ENCODE measurements at regions not wholly inside any gene's neighbourhood (a gene's known extent, or its start where the extent isn't known, plus 50 kb on each side); places are given as distances from the start of the nearest gene placed in this dataset.

DNA sequence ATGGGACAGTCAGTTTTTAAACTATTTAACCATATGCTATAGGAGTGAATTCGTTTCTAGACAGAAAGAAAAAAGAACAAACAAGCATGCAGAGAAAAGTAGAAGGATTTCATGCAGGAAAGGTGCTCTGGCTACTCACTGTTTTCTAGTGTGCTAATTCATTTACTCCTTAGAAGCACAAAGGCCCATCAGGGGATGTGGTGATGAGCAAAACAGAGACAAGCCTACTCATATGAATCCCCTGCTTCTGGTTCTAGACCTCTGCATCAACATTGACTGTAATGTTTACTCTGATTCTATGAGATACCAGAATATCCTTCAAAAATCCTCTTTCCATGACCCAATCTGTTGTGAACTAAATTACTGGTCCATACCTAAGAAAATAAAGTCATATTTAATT is 801.9 kb downstream of the PLOD2 start:
- TF ChIP-seq, protein P1, sequence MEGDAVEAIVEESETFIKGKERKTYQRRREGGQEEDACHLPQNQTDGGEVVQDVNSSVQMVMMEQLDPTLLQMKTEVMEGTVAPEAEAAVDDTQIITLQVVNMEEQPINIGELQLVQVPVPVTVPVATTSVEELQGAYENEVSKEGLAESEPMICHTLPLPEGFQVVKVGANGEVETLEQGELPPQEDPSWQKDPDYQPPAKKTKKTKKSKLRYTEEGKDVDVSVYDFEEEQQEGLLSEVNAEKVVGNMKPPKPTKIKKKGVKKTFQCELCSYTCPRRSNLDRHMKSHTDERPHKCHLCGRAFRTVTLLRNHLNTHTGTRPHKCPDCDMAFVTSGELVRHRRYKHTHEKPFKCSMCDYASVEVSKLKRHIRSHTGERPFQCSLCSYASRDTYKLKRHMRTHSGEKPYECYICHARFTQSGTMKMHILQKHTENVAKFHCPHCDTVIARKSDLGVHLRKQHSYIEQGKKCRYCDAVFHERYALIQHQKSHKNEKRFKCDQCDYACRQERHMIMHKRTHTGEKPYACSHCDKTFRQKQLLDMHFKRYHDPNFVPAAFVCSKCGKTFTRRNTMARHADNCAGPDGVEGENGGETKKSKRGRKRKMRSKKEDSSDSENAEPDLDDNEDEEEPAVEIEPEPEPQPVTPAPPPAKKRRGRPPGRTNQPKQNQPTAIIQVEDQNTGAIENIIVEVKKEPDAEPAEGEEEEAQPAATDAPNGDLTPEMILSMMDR (conservative IDR thresholded peaks at IDR 0.05; ENCODE audit: low read depth, low read length) = no peak
- TF ChIP-seq EZH2 (IDR thresholded peaks at IDR 0.05; ENCODE audit: borderline replicate concordance, low read depth, low read length, poor library complexity, severe bottlenecking) = no peak

Data from A673 (cell line).